HEK293 (cell line): ENCODE measurements at regions not wholly inside any gene's neighbourhood (a gene's known extent, or its start where the extent isn't known, plus 50 kb on each side); places are given as distances from the start of the nearest gene placed in this dataset.

Source experiments
- CTCF ChIP-seq: fragments of 450-650 bp; formaldehyde crosslinking; IDR thresholded peaks from 2 replicates; pipeline ENCODE4 v1.5.1; 2016; ENCODE audit warnings: missing biosample characterization, missing genetic modification characterization
- GLI2 ChIP-seq: fragments of 450-650 bp; formaldehyde crosslinking; IDR thresholded peaks from 2 replicates; pipeline ENCODE4; 2017; ENCODE audit warnings: missing biosample characterization, missing genetic modification characterization, low read depth, borderline replicate concordance
- GLIS2 ChIP-seq: fragments of 450-650 bp; formaldehyde crosslinking; IDR thresholded peaks from 2 replicates; pipeline ENCODE4 v1.5.1; 2016; ENCODE audit warnings: missing biosample characterization, missing genetic modification characterization
- ZNF23 ChIP-seq: fragments of 450-650 bp; formaldehyde crosslinking; IDR thresholded peaks from 2 replicates; pipeline ENCODE4 v1.5.1; 2016; ENCODE audit warnings: missing biosample characterization, missing genetic modification characterization, borderline replicate concordance
- ZNF274 ChIP-seq, 2 experiments: fragments of 200-500 bp in 1 of 2; fragments of 450-650 bp in 1 of 2; sonication (Bioruptor generic) in 1 of 2; formaldehyde crosslinking in 1 of 2; IDR thresholded peaks; 2 replicates each; pipeline versions ENCODE4 v1.5.1 to v1.6.1; 2014 to 2016; ENCODE audit warnings: borderline replicate concordance in 1 of 2, inconsistent platforms in 1 of 2, low read length in 1 of 2, missing biosample characterization in 1 of 2, missing genetic modification characterization in 1 of 2
- ZNF449 ChIP-seq: fragments of 450-650 bp; formaldehyde crosslinking; IDR thresholded peaks from 2 replicates; pipeline ENCODE4 v1.5.1; 2017; ENCODE audit warnings: missing biosample characterization, mild to moderate bottlenecking, missing genetic modification characterization, moderate library complexity
- ZNF521 ChIP-seq: fragments of 450-650 bp; formaldehyde crosslinking; IDR thresholded peaks from 2 replicates; pipeline ENCODE4 v1.5.1; 2017; ENCODE audit warnings: missing biosample characterization, mild to moderate bottlenecking, missing genetic modification characterization
- ZNF792 ChIP-seq: fragments of 450-650 bp; formaldehyde crosslinking; IDR thresholded peaks from 2 replicates; pipeline ENCODE4 v1.5.1; 2016; ENCODE audit warnings: missing biosample characterization, missing genetic modification characterization
- ZNF830 ChIP-seq: fragments of 450-650 bp; IDR thresholded peaks from 2 replicates; pipeline ENCODE4 v1.5.0; 2018; ENCODE audit warnings: missing biosample characterization, missing genetic modification characterization, low read depth, mild to moderate bottlenecking, moderate library complexity

- TF ChIP-seq ZNF449: no peak
- no peak for TF ChIP-seq CTCF (tag by site-specific recombination)
- TF ChIP-seq GLIS2 (tag by site-specific recombination): no peak
- no peak for TF ChIP-seq ZNF23 (tag by site-specific recombination)
- TF ChIP-seq ZNF830 (tag by site-specific recombination): no peak
- TF ChIP-seq ZNF792 (tag by site-specific recombination): no peak
- no peak for TF ChIP-seq ZNF274 (IDR thresholded peaks at IDR 0.05; ENCODE audit: low read length)
- TF ChIP-seq ZNF274 (tag by site-specific recombination; IDR thresholded peaks at IDR 0.05; ENCODE audit: borderline replicate concordance): no peak
- no peak for TF ChIP-seq ZNF521 (tag by site-specific recombination)
- no peak for TF ChIP-seq GLI2 (tag by site-specific recombination)
These were observed 65.3 kb downstream of the VCPKMT start for GRCh38 chr14:50051106-50051505.
